Loucy (cell line): ENCODE measurements at regions not wholly inside any gene's neighbourhood (a gene's known extent, or its start where the extent isn't known, plus 50 kb on each side); places are given as distances from the start of the nearest gene placed in this dataset.

Source experiments
- EZH2phosphoT487 ChIP-seq: fragments of 200-600 bp; IDR thresholded peaks from 2 replicates; pipeline ENCODE4 v1.6.1; 2018; ENCODE audit warnings: antibody characterized with exemption, mild to moderate bottlenecking, moderate library complexity, borderline replicate concordance
- TF ChIP-seq, protein P1 (sequence below): fragments of 200-600 bp; sonication (generic); conservative IDR thresholded peaks from 2 replicates; pipeline ENCODE4 v1.5.1; 2014; ENCODE audit warnings: mild to moderate bottlenecking, antibody characterized with exemption, low read length

DNA sequence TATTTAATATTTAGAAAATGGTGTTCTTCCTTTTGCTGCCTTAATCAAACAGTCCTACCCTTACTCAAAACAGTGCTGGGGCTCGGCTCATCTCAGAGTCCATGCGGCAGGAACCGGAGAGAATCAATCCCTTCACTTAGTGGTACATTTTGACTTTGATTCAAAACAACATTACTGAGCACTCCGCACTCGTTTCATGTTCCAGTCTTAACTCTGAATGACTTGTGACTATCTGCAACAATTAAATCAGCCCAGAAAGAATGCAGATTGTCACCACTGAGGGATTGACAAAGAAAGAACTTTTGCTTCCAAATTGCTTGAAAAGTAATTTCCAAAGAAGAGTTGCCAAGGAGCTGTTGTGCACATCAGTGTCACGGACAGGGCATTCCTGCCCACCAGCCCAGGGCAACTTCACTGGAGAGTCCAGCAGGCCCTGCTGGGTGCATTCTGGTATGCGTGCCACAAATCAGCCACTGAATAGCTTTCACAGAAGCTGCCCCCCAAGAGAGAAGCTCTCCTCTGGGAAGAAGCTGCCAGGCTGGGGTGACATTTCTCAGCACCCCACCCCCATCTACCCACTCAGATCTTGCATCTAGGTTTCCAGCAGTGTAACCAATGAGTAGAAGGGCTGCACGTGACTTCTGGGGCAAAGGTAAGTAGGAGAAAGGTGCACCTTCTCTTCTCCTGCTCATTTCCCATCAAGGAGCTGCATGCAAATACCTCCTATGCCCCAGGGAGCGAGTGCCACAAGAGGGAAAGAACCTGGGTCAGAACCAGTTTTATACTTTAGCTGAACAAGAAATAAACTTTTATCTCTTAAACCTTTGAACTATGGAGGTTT lies 84.6 kb upstream of the ATP8B1 start:
- TF ChIP-seq, protein P1, sequence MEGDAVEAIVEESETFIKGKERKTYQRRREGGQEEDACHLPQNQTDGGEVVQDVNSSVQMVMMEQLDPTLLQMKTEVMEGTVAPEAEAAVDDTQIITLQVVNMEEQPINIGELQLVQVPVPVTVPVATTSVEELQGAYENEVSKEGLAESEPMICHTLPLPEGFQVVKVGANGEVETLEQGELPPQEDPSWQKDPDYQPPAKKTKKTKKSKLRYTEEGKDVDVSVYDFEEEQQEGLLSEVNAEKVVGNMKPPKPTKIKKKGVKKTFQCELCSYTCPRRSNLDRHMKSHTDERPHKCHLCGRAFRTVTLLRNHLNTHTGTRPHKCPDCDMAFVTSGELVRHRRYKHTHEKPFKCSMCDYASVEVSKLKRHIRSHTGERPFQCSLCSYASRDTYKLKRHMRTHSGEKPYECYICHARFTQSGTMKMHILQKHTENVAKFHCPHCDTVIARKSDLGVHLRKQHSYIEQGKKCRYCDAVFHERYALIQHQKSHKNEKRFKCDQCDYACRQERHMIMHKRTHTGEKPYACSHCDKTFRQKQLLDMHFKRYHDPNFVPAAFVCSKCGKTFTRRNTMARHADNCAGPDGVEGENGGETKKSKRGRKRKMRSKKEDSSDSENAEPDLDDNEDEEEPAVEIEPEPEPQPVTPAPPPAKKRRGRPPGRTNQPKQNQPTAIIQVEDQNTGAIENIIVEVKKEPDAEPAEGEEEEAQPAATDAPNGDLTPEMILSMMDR, result no peak
- TF ChIP-seq EZH2phosphoT487, result no peak
